ENCODE measurements at regions not wholly inside any gene's neighbourhood (a gene's known extent, or its start where the extent isn't known, plus 50 kb on each side); places are given as distances from the start of the nearest gene placed in this dataset.
"Not testable (repeated sequence)": the region's sequence is repeated elsewhere in the genome, so short reads cannot be mapped to it uniquely, and the experiment has no call there.

DNA sequence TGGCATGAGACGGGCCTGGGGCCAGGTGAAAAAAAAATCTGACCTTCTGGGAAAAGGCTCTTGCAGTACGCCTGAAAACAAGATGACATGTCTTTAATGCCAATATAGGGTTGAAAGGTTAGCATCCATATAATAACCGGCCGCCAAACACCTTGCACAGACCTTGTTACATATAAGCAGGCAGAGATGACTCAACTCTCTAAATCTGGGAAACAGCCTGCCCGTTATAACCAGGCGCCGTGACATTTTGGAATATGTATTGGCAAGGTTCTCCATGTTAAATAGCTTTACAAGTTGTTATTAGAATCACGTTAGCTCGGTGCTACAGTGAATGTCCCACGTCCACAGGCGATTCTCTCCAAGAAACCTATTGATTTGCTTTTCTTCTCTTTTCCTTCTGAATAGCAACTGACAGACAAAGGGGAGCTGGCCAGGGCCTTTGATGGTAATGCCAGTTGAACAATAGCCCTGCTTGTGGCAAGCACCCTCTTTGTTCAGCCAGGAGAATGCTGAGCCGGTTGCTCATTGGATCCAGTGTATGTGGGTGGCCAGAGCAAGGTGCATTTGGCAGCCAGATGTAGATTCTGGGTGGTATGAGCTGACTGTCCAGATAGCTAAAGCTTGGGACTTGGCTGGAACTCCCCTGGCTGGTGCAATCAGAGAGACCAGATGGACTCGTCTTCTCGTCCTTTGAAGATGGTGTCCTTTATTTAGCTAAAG is 80.1 kb upstream of the AUTS2 start:
- DNase-seq (ENCODE audit: low spot score in 2 of 2) (no peak), ATAC-seq (replicated peaks; ENCODE audit: extremely low read depth, poor library complexity, severe bottlenecking) (no peak)
- Mint-ChIP-seq H3K27me3 (peaks cover 9% of the 10 kb centered on the region), H3K4me3 (no peak overlapping the region), H3K4me1 (peaks cover 7% of the 10 kb centered on the region), H3K9me3 (no peaks in the 10 kb centered on the region), H3K27ac (ENCODE audit: low read depth) (no peak overlapping the region), H3K36me3 (ENCODE audit: insufficient read depth) (no peaks in the 10 kb centered on the region)

DNA sequence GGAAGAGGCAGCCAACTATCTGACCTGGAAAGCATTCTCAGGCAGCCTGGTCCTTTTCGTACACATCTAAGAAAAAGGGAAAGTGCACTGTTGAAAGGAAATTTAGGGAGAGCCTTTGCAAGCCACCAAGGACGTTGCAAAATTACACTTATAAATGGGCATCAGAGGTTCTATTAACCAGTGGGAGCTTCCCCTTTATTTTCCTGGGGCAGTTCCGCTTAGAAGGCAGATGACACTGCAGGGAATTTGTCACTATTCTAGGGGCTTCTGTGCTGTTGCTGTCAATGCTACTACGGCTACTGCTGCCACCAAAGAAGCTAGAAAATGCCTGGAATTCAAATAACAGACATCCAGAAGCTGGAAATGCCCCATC is 79.6 kb upstream of the AUTS2 start:
- Mint-ChIP-seq H3K9me3 (no peaks in the 10 kb centered on the region), H3K4me1 (peaks cover 7% of the 10 kb centered on the region), H3K4me3 (no peak overlapping the region), H3K27ac (ENCODE audit: low read depth) (no peak overlapping the region), H3K27me3 (peaks cover 6% of the 10 kb centered on the region), H3K36me3 (ENCODE audit: insufficient read depth) (peaks cover 2% of the 10 kb centered on the region)
- ATAC-seq (replicated peaks; ENCODE audit: extremely low read depth, poor library complexity, severe bottlenecking) (no peak), DNase-seq (ENCODE audit: low spot score in 2 of 2) (no peak)

DNA sequence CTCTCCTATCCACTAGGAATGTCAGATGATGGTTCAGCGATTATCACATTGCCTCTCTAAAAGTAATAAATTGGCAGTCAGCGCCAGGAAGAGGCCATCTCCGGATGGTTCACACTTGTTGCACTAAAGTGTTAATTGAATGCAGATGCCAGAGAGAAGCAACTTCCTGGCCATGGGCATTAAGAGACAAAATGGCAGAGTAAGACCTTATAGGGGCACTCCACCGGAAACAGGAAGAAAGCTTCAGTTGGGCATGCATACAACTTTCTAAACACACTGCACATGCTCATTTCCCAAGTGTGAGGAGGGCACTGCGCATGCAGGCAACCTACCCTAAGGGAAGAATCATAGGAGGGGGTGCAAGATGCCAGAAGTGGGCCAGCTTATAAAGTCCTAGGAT is 71.7 kb upstream of the AUTS2 start:
- peaks cover 2% of the 10 kb centered on the region for H3K36me3 Mint-ChIP-seq (ENCODE audit: insufficient read depth)
- no peaks in the 10 kb centered on the region for H3K9me3 Mint-ChIP-seq
- H3K4me1 Mint-ChIP-seq, result no peaks in the 10 kb centered on the region
- peaks cover 30% of the 10 kb centered on the region for H3K27me3 Mint-ChIP-seq
- no peak for DNase-seq (ENCODE audit: low spot score in 2 of 2)
- no peak overlapping the region for H3K4me3 Mint-ChIP-seq
- no peak for ATAC-seq (replicated peaks; ENCODE audit: extremely low read depth, poor library complexity, severe bottlenecking)
- no peak overlapping the region for H3K27ac Mint-ChIP-seq (ENCODE audit: low read depth)

DNA sequence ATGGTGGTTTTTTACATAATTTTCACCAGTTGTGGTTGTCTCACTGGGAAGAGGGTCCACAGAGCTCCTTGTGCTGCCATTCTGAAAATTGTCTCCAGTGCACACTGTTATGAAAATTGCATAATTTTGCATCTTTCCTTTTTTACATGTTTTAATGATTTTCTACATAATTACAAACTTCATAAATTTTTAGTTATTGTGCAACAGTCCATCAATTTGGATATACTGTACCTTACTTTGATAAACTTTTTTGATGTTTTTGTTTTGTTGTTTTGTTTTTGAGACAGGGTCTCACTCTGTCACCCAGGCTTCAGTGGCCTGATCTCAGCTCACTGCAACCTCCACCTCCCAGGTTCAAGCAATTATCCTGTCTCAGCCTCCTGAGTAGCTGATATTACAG is 70.6 kb upstream of the AUTS2 start:
- no peak for DNase-seq (ENCODE audit: low spot score in 2 of 2)
- peaks cover 2% of the 10 kb centered on the region for H3K36me3 Mint-ChIP-seq (ENCODE audit: insufficient read depth)
- no peaks in the 10 kb centered on the region for H3K9me3 Mint-ChIP-seq
- peaks cover 35% of the 10 kb centered on the region for H3K27me3 Mint-ChIP-seq
- H3K4me3 Mint-ChIP-seq, result no peak overlapping the region
- ATAC-seq (replicated peaks; ENCODE audit: extremely low read depth, poor library complexity, severe bottlenecking), result no peak
- H3K4me1 Mint-ChIP-seq, result no peaks in the 10 kb centered on the region
- H3K27ac Mint-ChIP-seq (ENCODE audit: low read depth), result no peak overlapping the region

DNA sequence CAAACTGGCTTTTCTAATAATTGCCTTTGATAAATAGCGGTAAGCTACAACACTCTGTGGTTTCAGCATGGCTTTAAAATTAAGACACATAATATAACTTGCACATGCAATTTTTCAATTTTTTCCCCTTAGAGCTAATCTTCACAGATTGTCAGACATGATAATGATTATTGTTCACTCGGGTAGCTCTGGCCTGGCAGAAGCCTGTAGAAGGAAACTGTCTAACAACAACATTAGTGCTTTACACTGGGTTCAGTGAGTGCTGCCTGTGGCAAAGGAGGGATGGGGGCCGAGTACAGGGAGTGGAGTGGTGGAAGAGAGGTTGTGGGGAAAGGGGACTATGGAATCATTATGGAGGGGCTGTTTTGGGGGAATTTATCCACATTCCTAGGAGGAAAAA is 67.2 kb upstream of the AUTS2 start:
- peaks cover 47% of the 10 kb centered on the region for H3K27me3 Mint-ChIP-seq
- ATAC-seq (replicated peaks; ENCODE audit: extremely low read depth, poor library complexity, severe bottlenecking) (no peak), DNase-seq (ENCODE audit: low spot score in 2 of 2) (no peak)
- H3K4me3 Mint-ChIP-seq, result no peak overlapping the region
- peaks cover 3% of the 10 kb centered on the region for H3K36me3 Mint-ChIP-seq (ENCODE audit: insufficient read depth)
- no peaks in the 10 kb centered on the region for H3K9me3 Mint-ChIP-seq
- no peak overlapping the region for H3K27ac Mint-ChIP-seq (ENCODE audit: low read depth)
- no peaks in the 10 kb centered on the region for H3K4me1 Mint-ChIP-seq

DNA sequence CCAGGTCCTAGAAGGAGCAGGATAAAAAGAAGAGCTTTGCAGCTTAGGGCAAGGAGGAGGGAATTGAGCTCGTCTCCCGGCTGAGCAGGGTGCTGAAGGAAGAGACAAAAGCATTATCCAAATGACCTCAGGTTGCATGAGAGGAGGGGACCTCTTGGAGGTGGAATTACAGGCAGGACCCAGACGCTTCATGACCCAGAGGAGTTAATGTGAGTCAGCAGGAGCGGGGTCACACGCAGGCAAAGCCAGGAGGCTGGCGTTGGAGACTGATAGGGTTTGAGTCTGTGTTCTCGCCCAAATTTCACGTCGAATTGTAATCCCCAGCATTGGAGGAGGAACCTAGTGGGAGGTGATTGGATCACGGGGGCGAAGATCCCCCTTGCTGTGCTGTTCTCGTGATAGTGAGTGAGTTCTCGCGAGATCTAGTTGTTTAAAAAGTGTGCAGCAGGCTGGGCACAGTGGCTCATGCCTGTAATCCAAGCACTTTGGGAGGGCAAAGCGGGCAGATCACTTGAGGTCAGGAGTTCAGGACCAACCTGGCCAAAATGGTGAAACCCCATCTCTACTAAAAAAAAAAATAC is 63.7 kb upstream of the AUTS2 start:
- ATAC-seq (replicated peaks; ENCODE audit: extremely low read depth, poor library complexity, severe bottlenecking), result no peak
- Mint-ChIP-seq H3K36me3 (ENCODE audit: insufficient read depth) (peaks cover 3% of the 10 kb centered on the region), H3K4me3 (no peak overlapping the region), H3K4me1 (no peaks in the 10 kb centered on the region), H3K27me3 (peaks cover 35% of the 10 kb centered on the region), H3K9me3 (no peaks in the 10 kb centered on the region), H3K27ac (ENCODE audit: low read depth) (no peak overlapping the region)
- no peak for DNase-seq (ENCODE audit: low spot score in 2 of 2)

DNA sequence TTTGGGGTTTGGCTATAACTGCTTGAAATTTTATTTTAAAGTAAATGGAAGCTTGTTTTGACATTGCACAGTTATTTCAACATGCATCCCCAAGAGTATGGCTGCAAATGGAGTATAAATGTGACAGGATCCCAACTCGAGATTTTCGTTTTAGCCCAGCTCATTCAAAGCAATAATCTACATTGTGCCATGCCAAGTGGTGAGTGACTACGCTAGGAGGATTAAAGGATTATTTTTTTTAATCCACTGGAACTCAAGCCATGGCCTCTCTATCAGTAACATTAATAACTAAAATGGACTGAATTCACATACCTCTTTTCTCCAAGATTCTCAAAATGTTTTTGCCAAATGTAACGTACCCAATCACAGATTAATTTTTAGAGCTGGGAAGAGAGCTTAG is 60.6 kb upstream of the AUTS2 start:
- no peaks in the 10 kb centered on the region for H3K4me1 Mint-ChIP-seq
- DNase-seq (ENCODE audit: low spot score in 2 of 2) (no peak), ATAC-seq (replicated peaks; ENCODE audit: extremely low read depth, poor library complexity, severe bottlenecking) (no peak)
- no peak overlapping the region for H3K27ac Mint-ChIP-seq (ENCODE audit: low read depth)
- H3K36me3 Mint-ChIP-seq (ENCODE audit: insufficient read depth), result peaks cover 3% of the 10 kb centered on the region
- no peaks in the 10 kb centered on the region for H3K9me3 Mint-ChIP-seq
- peaks cover 29% of the 10 kb centered on the region for H3K27me3 Mint-ChIP-seq
- no peak overlapping the region for H3K4me3 Mint-ChIP-seq

DNA sequence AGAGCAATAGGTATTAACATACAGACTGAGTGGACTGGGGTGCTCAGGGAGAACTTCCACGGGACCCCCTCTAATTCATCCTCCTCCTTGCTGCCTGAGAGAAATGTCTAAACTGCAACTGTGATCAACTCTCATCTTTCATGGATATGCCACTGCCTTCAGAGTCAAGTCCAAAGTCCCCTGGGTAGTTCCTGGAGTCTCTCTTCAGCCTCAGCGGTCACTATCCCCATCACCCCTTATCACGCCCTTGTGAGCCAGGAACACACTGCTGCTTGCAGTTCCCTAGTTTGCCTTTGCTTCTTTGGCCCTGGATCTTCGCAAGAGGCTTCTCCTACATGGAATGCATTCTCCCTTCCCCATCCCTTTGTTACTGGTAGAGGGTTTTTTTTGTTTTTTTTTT is 58.7 kb upstream of the AUTS2 start:
- ATAC-seq (replicated peaks; ENCODE audit: extremely low read depth, poor library complexity, severe bottlenecking) (no peak), DNase-seq (ENCODE audit: low spot score in 2 of 2) (no peak)
- Mint-ChIP-seq H3K27ac (ENCODE audit: low read depth) (no peak overlapping the region), H3K36me3 (ENCODE audit: insufficient read depth) (no peaks in the 10 kb centered on the region), H3K27me3 (peaks cover 11% of the 10 kb centered on the region), H3K4me3 (no peak overlapping the region), H3K4me1 (no peaks in the 10 kb centered on the region), H3K9me3 (no peaks in the 10 kb centered on the region)

DNA sequence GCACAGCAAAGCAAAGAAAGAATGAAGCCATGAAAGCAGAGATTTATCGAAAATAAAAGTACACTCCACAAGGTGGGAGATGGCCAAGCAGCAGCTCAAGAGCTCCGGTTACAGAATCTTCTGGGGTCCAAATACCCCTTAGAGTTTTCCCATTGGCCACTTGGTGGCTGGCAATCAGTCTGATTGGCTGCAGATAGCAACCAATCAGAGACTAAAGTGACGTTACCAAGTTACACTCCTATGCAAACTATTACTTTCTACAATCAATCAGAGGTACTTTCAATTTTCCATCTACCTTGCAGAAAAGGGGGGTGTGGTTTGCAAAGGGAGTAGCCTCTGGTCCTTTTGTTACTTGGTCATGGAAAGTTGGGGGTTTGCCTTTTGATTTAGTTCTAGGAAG is 58.0 kb upstream of the AUTS2 start:
- Mint-ChIP-seq H3K9me3 (no peaks in the 10 kb centered on the region), H3K36me3 (ENCODE audit: insufficient read depth) (no peaks in the 10 kb centered on the region), H3K4me1 (no peaks in the 10 kb centered on the region), H3K27ac (ENCODE audit: low read depth) (no peak overlapping the region), H3K4me3 (no peak overlapping the region), H3K27me3 (peaks cover 5% of the 10 kb centered on the region)
- no peak for DNase-seq (ENCODE audit: low spot score in 2 of 2)
- ATAC-seq (replicated peaks; ENCODE audit: extremely low read depth, poor library complexity, severe bottlenecking), result no peak

DNA sequence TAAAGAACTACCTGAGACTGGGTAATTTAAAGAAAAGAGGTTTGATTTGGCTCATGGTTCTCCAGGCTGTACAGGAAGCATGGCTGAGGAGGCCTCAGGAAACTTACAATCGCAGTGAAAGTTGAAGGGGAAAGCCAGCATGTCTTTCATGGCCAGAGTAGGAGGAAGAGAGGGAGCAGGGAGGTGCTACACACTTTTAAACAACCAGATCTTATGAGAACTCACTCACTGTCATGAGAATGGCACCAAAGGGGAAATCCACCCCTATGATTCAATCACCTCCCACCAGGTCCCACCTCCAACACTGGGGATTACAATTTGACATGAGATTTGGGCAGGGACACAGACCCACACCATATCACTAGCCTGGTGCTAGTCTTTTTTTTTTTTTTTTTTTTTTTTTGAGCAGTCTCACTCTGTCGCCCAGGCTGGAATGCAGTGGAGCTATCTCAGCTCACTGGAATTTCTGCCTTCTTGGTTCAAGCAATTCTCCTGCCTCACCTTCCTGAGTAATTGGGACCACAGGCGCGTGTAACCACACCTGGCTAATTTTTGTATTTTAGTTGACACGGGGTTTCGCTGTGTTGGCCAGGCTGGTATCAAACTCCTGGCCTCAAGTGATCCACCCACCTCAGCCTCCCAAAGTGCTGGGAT is 56.4 kb upstream of the AUTS2 start:
- ATAC-seq (replicated peaks; ENCODE audit: extremely low read depth, poor library complexity, severe bottlenecking); DNase-seq (ENCODE audit: low spot score in 2 of 2); H3K4me3 Mint-ChIP-seq; H3K9me3 Mint-ChIP-seq; H3K27ac Mint-ChIP-seq (ENCODE audit: low read depth); H3K36me3 Mint-ChIP-seq (ENCODE audit: insufficient read depth); H3K27me3 Mint-ChIP-seq; H3K4me1 Mint-ChIP-seq: not testable (repeated sequence)

DNA sequence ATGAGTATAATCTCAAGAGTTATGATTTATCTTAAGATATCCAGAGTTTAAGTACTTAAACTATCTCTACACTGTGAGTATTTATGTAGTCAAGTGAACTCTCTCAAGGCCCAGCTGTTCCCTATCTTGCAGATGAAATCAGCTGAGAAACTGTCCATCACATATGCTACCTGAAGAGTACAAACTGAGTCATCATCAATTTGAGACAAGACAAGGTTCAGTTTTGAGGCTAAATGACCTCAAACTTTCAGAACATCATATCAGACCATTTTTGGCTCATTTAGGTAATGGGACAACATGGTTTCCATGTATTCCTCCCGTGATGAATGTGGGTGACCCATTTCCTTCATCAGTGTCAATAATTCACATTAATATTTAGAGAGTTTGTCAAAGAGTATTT is 53.1 kb upstream of the AUTS2 start:
- no peaks in the 10 kb centered on the region for H3K4me1 Mint-ChIP-seq
- no peaks in the 10 kb centered on the region for H3K36me3 Mint-ChIP-seq (ENCODE audit: insufficient read depth)
- no peak for ATAC-seq (replicated peaks; ENCODE audit: extremely low read depth, poor library complexity, severe bottlenecking)
- no peak overlapping the region for H3K4me3 Mint-ChIP-seq
- peaks cover 15% of the 10 kb centered on the region for H3K27me3 Mint-ChIP-seq
- no peaks in the 10 kb centered on the region for H3K9me3 Mint-ChIP-seq
- no peak overlapping the region for H3K27ac Mint-ChIP-seq (ENCODE audit: low read depth)
- no peak for DNase-seq (ENCODE audit: low spot score in 2 of 2)

Measured in central memory CD8-positive, alpha-beta T cell (primary cell).